GM13977 (cell line): ENCODE measurements at regions not wholly inside any gene's neighbourhood (a gene's known extent, or its start where the extent isn't known, plus 50 kb on each side); places are given as distances from the start of the nearest gene placed in this dataset.

Experiments
- DNase-seq: peaks from one replicate; pipeline ENCODE4 v3.0.0; 2012; ENCODE audit warnings: low spot score
- CTCF ChIP-seq: IDR thresholded peaks from 2 replicates; pipeline ENCODE4 v1.5.1; 2012; ENCODE audit warnings: mild to moderate bottlenecking, control low read depth; ENCODE audit not compliant: insufficient read depth; ENCODE audit errors: extremely low read depth, missing control alignments
- in situ Hi-C: fragments of 300-500 bp; cut with MboI; formaldehyde crosslinking; loops from one replicate; pipeline ENCODE4 v1.12.0; 2022; ENCODE audit warnings: low sequenced_read_pairs, low pct_unique_long_range_greater_than_20kb, mixed read lengths, inconsistent platforms; ENCODE audit not compliant: unreplicated experiment

GRCh38 chr7:113487925-113488731, 369.8 kb upstream of the SMIM30 start:
- no peak for TF ChIP-seq CTCF
- DNase-seq: no peak
- in situ Hi-C loops: no loop called here

GRCh38 chr7:113486548-113486947, 368.2 kb upstream of the SMIM30 start:
- in situ Hi-C loops: no loop called here
- no peak for TF ChIP-seq CTCF
- no peak for DNase-seq

DNA sequence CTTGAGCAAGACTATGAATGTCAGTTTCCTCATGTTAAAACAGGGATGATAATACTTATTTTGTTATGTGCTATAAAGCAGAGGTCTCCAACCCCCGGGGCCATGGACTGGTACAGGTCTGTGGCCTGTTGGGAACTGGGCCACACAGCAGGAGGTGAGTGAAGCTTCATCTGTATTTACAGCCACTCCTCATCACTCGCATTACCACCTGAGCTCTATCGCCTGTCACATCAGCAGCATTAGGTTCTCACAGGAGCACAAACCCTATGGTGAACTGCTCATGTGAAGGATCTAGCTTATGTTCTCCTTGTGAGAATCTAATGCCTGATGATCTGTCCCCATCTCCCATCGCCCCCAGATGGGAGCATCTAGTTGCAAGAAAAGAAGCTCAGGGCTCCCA, 365.3 kb upstream of the SMIM30 start:
- in situ Hi-C loops: no loop called here
- DNase-seq: no peak
- TF ChIP-seq CTCF: no peak

- no peak for TF ChIP-seq CTCF
- no peak for DNase-seq
- in situ Hi-C loops: no loop called here
Observed at GRCh38 chr7:113480537-113480936, 362.2 kb upstream of the SMIM30 start.

DNA sequence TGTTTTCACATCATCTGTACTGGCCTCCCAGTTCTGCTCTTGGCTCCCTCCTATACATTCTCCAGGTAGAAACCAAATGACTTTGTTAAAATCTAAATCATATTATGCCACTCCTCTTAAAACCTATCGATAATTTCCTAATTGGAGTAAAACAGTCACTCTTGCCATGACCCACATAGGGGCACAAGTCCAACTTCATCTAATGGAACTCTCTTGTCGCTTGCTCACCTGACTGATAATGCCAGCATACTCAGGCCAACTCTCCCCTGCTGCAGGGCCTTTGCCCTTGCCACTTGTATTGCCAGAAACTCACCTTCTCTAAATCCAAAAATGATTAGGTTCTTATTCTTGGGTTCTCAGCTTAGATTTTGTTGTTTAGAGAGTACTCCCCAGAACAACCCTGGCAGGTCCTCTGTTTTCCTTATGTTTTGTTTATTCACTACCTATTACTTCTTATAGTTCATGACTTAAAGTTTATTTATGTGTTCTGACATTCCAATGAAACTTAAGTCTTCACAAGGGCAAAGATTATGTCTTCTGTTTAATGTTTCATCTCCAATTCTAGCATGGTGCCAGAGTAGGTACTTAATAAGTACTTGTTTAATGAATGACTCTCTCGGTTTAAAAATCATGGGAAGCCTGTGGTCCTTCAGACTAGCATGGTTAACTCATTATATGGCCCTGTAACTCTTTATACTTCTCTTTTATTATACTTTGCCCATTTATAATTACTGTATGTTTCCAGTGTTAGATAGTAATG, 345.9 kb upstream of the SMIM30 start:
- TF ChIP-seq CTCF: no peak
- no peak for DNase-seq
- in situ Hi-C loops: no loop called here

- in situ Hi-C loops: no loop called here
- no peak for TF ChIP-seq CTCF
- DNase-seq: no peak
Observed at GRCh38 chr7:113460067-113460466, 341.7 kb upstream of the SMIM30 start.
